ENCODE measurements at regions not wholly inside any gene's neighbourhood (a gene's known extent, or its start where the extent isn't known, plus 50 kb on each side); places are given as distances from the start of the nearest gene placed in this dataset.

DNA sequence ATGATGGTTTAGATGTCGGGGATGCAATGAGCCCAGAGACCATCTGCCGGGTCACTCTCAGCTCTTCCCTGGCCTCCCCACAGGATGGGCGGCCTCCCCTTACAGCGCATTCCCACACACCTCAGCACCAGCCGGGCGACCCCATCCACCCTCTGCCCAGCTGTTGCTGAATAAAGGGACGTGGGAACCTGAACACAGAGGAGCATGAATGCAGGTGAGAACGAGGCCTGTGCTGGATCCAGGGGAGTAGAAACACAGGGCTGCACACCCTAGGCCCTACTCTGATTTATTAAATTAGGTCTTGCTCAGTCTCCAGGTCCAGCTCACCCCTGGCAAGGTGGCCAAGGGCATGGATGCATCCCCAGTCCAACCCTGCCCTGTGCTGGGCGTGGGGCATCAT is 180.5 kb downstream of the CTTN start:
- ChIA-PET CTCF (ENCODE audit: low intra/inter-chr PET ratio) (no interaction called here), POLR2A (interaction anchor here (1.0 to 1.1 kb wide), 2 partner anchors 11 to 28 kb away, joined by 4 to 8 read pairs; no protein-coding TSS in a partner anchor)
- H3K9me1 ChIP-seq (ENCODE audit: control insufficient read depth, insufficient read depth, low read length), result no peaks in the 10 kb centered on the region
- H3K4me3 ChIP-seq, result no peak overlapping the region
- H3K4me1 ChIP-seq (replicated peaks in 1 of 2; ENCODE audit: control insufficient read depth in 2 of 2, insufficient read depth in 2 of 2, low read length in 2 of 2), result no peaks in the 10 kb centered on the region; a peak in 1 of 5 replicates
- no TSS peak for BruUV-seq (replicated peaks)
- WGBS (ENCODE audit: insufficient coverage, low coverage, missing lambda C conversion rate), result 0% methylated on average over 9 of the region's 9 CpGs
- H3K36me3 ChIP-seq (ENCODE audit: control insufficient read depth, insufficient read depth, low read length), result no peaks in the 10 kb centered on the region
- in situ Hi-C loops (cut with MboI), result no loop called here
- no peak overlapping the region for H3K9ac ChIP-seq (ENCODE audit: insufficient read depth in 1 of 2, low read depth in 2 of 2, low read length in 2 of 2)
- no peaks in the 10 kb centered on the region for H3K9me3 ChIP-seq (replicated peaks; ENCODE audit: control insufficient read depth, insufficient read depth, low read depth, low read length)
- intact Hi-C loops (cut with micrococcal nuclease), result no loop called here
- H3K4me2 ChIP-seq (ENCODE audit: insufficient read depth, low read length), result no peak overlapping the region
- no peak overlapping the region for H3K27ac ChIP-seq (ENCODE audit: extremely low read depth, low read depth, low read length)
- FAIRE-seq (no peak), ATAC-seq (no peak), DNase-seq (ENCODE audit: extremely low read depth in 1 of 4, low spot score in 3 of 4) (no peak)
- peaks cover 0 to 65% of the 10 kb centered on the region in 2 experiments; a peak in 3 of 5 replicates for H3K27me3 ChIP-seq (ENCODE audit: control insufficient read depth in 2 of 2, insufficient read depth in 2 of 2, low read length in 2 of 2)
- peaks cover 18% of the 10 kb centered on the region for H4K20me1 ChIP-seq (replicated peaks; ENCODE audit: control insufficient read depth, insufficient read depth, low read length)
- no peaks in the 10 kb centered on the region for H3K79me2 ChIP-seq (ENCODE audit: control insufficient read depth, insufficient read depth, low read length)
- no peak overlapping the region for H2AFZ ChIP-seq (ENCODE audit: low read depth, low read length)
- TF ChIP-seq EHMT2 (IDR thresholded peaks at IDR 0.05) (no peak), KAT8 (IDR thresholded peaks at IDR 0.05; ENCODE audit: low read depth) (no peak), ZNF3 (CRISPR knock-in tag; IDR thresholded peaks at IDR 0.05) (no peak), SNRNP70 (optimal IDR thresholded peaks at IDR 0.05; ENCODE audit: low read depth, low read length) (no peak), ZNF217 (CRISPR knock-in tag; IDR thresholded peaks at IDR 0.05) (no peak)
- TF ChIP-seq, protein P1, sequence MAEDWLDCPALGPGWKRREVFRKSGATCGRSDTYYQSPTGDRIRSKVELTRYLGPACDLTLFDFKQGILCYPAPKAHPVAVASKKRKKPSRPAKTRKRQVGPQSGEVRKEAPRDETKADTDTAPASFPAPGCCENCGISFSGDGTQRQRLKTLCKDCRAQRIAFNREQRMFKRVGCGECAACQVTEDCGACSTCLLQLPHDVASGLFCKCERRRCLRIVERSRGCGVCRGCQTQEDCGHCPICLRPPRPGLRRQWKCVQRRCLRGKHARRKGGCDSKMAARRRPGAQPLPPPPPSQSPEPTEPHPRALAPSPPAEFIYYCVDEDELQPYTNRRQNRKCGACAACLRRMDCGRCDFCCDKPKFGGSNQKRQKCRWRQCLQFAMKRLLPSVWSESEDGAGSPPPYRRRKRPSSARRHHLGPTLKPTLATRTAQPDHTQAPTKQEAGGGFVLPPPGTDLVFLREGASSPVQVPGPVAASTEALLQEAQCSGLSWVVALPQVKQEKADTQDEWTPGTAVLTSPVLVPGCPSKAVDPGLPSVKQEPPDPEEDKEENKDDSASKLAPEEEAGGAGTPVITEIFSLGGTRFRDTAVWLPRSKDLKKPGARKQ (CRISPR knock-in tag; IDR thresholded peaks at IDR 0.05), result no peak
- TF ChIP-seq, protein P2, sequence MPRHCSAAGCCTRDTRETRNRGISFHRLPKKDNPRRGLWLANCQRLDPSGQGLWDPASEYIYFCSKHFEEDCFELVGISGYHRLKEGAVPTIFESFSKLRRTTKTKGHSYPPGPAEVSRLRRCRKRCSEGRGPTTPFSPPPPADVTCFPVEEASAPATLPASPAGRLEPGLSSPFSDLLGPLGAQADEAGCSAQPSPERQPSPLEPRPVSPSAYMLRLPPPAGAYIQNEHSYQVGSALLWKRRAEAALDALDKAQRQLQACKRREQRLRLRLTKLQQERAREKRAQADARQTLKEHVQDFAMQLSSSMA (CRISPR knock-in tag; IDR thresholded peaks at IDR 0.05), result no peak
- TF ChIP-seq, protein P3, sequence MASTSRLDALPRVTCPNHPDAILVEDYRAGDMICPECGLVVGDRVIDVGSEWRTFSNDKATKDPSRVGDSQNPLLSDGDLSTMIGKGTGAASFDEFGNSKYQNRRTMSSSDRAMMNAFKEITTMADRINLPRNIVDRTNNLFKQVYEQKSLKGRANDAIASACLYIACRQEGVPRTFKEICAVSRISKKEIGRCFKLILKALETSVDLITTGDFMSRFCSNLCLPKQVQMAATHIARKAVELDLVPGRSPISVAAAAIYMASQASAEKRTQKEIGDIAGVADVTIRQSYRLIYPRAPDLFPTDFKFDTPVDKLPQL (IDR thresholded peaks at IDR 0.05; ENCODE audit: extremely low read depth, insufficient read length), result no peak

Measured in K562 (cell line).